ENCODE measurements at regions not wholly inside any gene's neighbourhood (a gene's known extent, or its start where the extent isn't known, plus 50 kb on each side); places are given as distances from the start of the nearest gene placed in this dataset.

DNA sequence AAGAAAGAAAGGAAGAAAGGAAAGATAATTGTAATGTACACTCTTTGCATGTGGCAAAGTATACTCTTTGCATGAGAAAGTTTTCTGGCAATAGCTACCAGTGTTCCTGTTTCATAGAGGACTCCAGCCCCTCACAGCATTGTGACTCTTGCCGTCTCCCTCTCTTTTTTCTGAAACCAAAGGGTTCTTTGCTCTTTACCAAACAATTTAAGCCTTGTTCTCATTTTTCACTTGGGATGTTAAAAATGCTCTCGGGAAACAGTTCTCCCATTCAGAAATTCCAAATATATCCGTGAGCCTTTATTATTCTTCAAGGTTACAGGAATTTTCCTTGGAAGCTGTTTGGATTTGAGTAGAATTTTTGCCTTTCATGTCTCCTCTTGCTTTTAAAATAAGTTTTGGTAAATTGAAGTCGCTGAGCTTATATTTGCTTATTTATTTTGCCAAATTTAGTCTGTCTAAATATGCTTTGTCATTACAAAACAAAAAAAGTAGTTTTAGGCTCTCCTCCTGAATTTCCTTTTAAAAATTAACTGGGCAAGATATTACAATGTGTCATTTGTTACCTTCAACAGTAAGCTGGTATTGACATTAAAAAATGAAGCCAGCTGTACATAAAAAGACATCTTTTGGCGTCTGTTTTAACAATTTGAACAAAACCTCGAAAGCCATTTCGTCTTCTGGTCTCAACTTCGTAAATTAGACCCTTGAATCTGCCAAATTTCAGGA lies 103.8 kb upstream of the ARMC2 start:
- Histone ChIP-seq H3K27me3 (replicated peaks; ENCODE audit: control insufficient read depth, insufficient read depth, low read length, poor library complexity, severe bottlenecking) (peaks cover 4% of the 10 kb centered on the region), H3K4me1 (ENCODE audit: control insufficient read depth, insufficient read depth, low read length, poor library complexity, severe bottlenecking) (no peaks in the 10 kb centered on the region), H3K4me3 (ENCODE audit: insufficient read depth, low read depth, low read length, poor library complexity, severe bottlenecking) (no peak overlapping the region), H3K36me3 (ENCODE audit: control insufficient read depth, insufficient read depth, low read length) (no peaks in the 10 kb centered on the region), H3K9me3 (ENCODE audit: control insufficient read depth, low read length) (no peaks in the 10 kb centered on the region), H3K27ac (ENCODE audit: insufficient read depth, low read length, poor library complexity, severe bottlenecking) (no peak overlapping the region)
- no peak for DNase-seq

DNA sequence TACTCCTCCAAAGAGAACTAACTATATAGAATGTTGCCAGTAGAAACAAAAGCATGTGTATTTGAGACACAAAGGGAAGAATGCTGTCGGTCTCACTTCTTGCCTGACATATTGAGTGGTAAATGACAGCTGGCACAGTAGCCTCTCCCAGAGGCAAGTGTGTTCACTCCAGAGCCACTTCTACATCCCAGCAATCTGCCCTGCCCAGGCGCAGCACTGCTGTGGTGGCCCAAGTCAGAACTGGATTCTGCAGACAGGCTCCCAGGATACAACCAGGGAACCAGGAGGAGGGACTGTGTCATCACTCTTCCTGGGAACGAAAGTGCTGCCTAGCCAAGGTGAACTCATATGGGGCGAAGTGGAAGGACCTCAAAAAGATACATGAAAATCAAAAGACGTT lies 103.2 kb upstream of the ARMC2 start:
- Histone ChIP-seq H3K27ac (ENCODE audit: insufficient read depth, low read length, poor library complexity, severe bottlenecking) (no peak overlapping the region), H3K9me3 (ENCODE audit: control insufficient read depth, low read length) (no peaks in the 10 kb centered on the region), H3K27me3 (replicated peaks; ENCODE audit: control insufficient read depth, insufficient read depth, low read length, poor library complexity, severe bottlenecking) (peaks cover 4% of the 10 kb centered on the region), H3K36me3 (ENCODE audit: control insufficient read depth, insufficient read depth, low read length) (no peaks in the 10 kb centered on the region), H3K4me3 (ENCODE audit: insufficient read depth, low read depth, low read length, poor library complexity, severe bottlenecking) (no peak overlapping the region), H3K4me1 (ENCODE audit: control insufficient read depth, insufficient read depth, low read length, poor library complexity, severe bottlenecking) (no peaks in the 10 kb centered on the region)
- no peak for DNase-seq

DNA sequence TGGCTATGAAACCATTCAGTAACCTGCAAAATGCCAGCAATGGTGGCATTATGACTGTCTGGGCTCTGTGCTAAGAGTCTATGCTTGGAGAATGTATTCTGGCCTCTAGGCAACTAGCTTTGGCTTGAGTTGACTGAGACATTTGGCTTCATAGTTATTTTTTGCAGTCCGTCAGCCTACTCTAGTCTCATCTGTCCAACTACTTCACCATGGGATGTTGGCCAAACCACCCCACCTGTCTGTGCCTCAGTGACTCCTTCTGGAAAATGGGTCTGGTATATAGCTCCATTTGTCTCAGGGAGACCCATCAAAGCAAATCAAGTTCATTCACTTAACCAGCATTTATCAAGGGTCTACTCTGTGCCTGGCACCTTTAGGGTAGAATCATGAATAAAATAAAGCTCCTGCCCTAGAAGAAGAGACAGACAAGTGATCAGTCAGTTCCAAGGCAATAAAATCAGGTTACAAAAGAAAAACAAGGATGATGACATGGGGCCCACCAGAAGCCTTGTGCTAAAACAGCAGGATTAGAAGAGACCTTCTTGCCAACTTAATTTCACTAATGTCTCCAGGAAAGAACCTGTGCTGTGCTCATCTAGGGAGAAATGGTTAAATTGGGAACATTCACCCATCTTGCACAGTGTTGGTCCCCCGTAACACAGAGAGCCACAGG lies 102.4 kb upstream of the ARMC2 start:
- Histone ChIP-seq H3K27ac (ENCODE audit: insufficient read depth, low read length, poor library complexity, severe bottlenecking) (no peak overlapping the region), H3K27me3 (replicated peaks; ENCODE audit: control insufficient read depth, insufficient read depth, low read length, poor library complexity, severe bottlenecking) (peaks cover 4% of the 10 kb centered on the region), H3K4me1 (ENCODE audit: control insufficient read depth, insufficient read depth, low read length, poor library complexity, severe bottlenecking) (no peaks in the 10 kb centered on the region), H3K4me3 (ENCODE audit: insufficient read depth, low read depth, low read length, poor library complexity, severe bottlenecking) (no peak overlapping the region), H3K36me3 (ENCODE audit: control insufficient read depth, insufficient read depth, low read length) (no peaks in the 10 kb centered on the region), H3K9me3 (ENCODE audit: control insufficient read depth, low read length) (no peaks in the 10 kb centered on the region)
- DNase-seq: no peak

DNA sequence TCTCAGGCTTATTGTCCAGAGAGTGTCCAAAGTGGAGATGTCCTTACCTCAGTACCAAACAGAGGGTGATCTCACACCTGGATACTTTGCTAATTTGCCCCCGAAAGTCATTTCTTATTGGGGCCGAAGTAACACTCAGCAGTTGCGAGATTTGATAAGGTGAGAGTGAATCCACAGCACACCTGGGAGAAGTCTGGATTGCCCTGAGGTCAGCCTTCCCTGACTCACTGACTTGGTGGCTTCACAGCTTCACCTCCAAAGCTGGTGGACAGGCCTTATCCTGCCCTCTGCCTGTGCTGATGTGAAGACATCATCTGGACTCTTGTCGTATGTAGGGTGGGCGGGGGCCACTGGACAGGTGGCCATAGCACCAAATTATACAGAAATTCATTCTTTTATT lies 101.9 kb upstream of the ARMC2 start:
- Histone ChIP-seq H3K9me3 (ENCODE audit: control insufficient read depth, low read length) (no peaks in the 10 kb centered on the region), H3K4me3 (ENCODE audit: insufficient read depth, low read depth, low read length, poor library complexity, severe bottlenecking) (no peak overlapping the region), H3K36me3 (ENCODE audit: control insufficient read depth, insufficient read depth, low read length) (no peaks in the 10 kb centered on the region), H3K27ac (ENCODE audit: insufficient read depth, low read length, poor library complexity, severe bottlenecking) (no peak overlapping the region), H3K4me1 (ENCODE audit: control insufficient read depth, insufficient read depth, low read length, poor library complexity, severe bottlenecking) (no peaks in the 10 kb centered on the region), H3K27me3 (replicated peaks; ENCODE audit: control insufficient read depth, insufficient read depth, low read length, poor library complexity, severe bottlenecking) (peaks cover 4% of the 10 kb centered on the region)
- DNase-seq: no peak

DNA sequence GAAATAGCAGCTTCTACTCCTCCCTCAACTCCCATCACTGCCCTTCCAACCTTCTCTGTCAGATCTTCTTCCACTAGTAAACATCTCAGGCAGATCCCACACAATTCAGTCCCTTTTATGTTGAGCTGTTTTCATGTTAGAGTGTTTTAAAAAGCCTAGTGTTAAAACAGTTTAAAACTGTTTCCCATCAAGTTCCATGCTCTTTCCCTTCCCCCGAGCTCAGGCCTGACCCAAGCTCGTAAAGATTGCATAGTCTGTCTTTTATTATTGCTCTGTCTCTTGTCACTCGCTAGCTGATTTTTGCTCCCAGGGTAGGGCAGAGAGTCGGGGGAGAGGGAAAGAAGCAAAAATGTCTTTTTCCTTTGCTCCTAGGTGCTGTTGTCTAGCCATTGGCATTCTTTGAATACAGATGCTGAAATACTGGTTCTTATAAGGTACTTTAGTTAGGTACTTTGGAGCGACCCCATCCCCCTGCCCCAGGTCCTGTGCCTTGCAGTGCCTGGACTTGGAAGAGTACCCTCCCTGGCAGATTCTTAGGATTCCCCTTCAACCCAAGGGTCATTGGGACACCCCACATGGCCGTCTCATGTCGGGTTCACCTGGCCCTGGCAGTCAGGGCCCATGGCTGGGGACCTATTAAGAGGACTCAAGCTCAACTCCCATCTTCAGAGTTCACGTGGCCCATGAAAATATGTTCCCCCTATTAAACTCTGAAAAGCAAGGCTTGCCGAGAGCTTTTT lies 101.2 kb upstream of the ARMC2 start:
- H3K36me3 ChIP-seq (ENCODE audit: control insufficient read depth, insufficient read depth, low read length): no peaks in the 10 kb centered on the region
- H3K4me3 ChIP-seq (ENCODE audit: insufficient read depth, low read depth, low read length, poor library complexity, severe bottlenecking): no peak overlapping the region
- DNase-seq: no peak
- H3K4me1 ChIP-seq (ENCODE audit: control insufficient read depth, insufficient read depth, low read length, poor library complexity, severe bottlenecking): no peaks in the 10 kb centered on the region
- peaks cover 4% of the 10 kb centered on the region for H3K27me3 ChIP-seq (replicated peaks; ENCODE audit: control insufficient read depth, insufficient read depth, low read length, poor library complexity, severe bottlenecking)
- H3K9me3 ChIP-seq (ENCODE audit: control insufficient read depth, low read length): no peaks in the 10 kb centered on the region
- H3K27ac ChIP-seq (ENCODE audit: insufficient read depth, low read length, poor library complexity, severe bottlenecking): no peak overlapping the region

DNA sequence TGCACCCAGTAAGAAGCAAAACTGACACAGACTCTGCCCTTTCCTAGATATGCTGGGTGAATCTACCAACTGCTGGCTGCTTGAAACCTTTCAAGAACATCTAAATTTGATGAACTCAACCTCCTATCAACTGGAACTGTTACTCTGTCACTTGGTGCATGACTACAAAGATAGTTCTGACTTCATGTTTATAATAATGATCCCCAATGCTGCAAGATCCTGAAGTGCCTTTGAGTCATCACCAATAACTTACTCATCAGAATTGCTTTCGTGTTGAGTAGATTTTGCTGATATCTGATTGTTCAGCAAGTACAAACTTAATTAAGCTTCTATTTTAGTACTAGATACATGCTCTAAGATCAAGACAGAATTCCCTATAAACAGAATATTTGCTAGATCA lies 100.2 kb upstream of the ARMC2 start:
- Histone ChIP-seq H3K27ac (ENCODE audit: insufficient read depth, low read length, poor library complexity, severe bottlenecking) (no peak overlapping the region), H3K4me3 (ENCODE audit: insufficient read depth, low read depth, low read length, poor library complexity, severe bottlenecking) (no peak overlapping the region), H3K27me3 (replicated peaks; ENCODE audit: control insufficient read depth, insufficient read depth, low read length, poor library complexity, severe bottlenecking) (peaks cover 4% of the 10 kb centered on the region), H3K36me3 (ENCODE audit: control insufficient read depth, insufficient read depth, low read length) (no peaks in the 10 kb centered on the region), H3K4me1 (ENCODE audit: control insufficient read depth, insufficient read depth, low read length, poor library complexity, severe bottlenecking) (no peaks in the 10 kb centered on the region), H3K9me3 (ENCODE audit: control insufficient read depth, low read length) (no peaks in the 10 kb centered on the region)
- DNase-seq: no peak

DNA sequence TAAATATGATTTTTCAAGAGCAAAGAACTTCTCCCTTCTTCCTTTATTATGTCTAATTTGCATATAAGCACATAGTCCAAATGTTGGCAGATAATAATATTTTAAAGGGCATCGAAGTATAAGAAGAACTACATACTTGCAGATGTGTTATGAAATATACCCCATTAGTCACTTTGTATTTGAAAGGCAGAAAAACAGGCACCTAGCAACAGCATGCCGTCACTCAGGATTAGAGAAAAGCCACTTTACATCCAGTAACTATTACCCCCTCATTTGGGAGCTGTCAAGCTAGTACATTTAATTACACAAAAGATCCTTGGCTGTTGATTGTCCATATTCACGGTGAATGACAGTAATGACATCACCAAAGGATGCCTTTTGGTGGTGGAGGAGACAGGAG lies 99.3 kb upstream of the ARMC2 start:
- Histone ChIP-seq H3K4me3 (ENCODE audit: insufficient read depth, low read depth, low read length, poor library complexity, severe bottlenecking) (no peak overlapping the region), H3K27me3 (replicated peaks; ENCODE audit: control insufficient read depth, insufficient read depth, low read length, poor library complexity, severe bottlenecking) (peaks cover 4% of the 10 kb centered on the region), H3K4me1 (ENCODE audit: control insufficient read depth, insufficient read depth, low read length, poor library complexity, severe bottlenecking) (no peaks in the 10 kb centered on the region), H3K9me3 (ENCODE audit: control insufficient read depth, low read length) (no peaks in the 10 kb centered on the region), H3K27ac (ENCODE audit: insufficient read depth, low read length, poor library complexity, severe bottlenecking) (no peak overlapping the region), H3K36me3 (ENCODE audit: control insufficient read depth, insufficient read depth, low read length) (no peaks in the 10 kb centered on the region)
- DNase-seq: no peak

DNA sequence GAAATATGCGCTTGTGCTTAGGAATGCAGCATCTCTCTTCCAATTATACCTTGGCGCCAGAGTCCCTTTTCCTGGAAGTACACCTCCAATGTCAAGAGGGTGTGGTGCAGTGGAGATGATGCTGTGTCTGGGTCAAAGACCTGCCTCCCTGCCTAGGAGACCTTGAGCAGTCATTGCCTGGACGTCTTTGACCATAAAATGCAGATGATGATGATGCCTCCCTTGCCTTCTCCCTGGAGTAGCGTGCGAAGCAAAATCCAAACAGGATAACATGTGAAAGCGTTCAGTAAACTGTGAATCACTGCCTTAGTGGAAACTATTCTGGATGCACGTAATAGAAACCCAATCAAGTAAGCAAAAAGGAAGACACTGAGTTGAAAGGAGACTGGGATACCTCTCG lies 97.4 kb upstream of the ARMC2 start:
- no peak overlapping the region for H3K4me3 ChIP-seq (ENCODE audit: insufficient read depth, low read depth, low read length, poor library complexity, severe bottlenecking)
- H3K27ac ChIP-seq (ENCODE audit: insufficient read depth, low read length, poor library complexity, severe bottlenecking): no peak overlapping the region
- DNase-seq: no peak

DNA sequence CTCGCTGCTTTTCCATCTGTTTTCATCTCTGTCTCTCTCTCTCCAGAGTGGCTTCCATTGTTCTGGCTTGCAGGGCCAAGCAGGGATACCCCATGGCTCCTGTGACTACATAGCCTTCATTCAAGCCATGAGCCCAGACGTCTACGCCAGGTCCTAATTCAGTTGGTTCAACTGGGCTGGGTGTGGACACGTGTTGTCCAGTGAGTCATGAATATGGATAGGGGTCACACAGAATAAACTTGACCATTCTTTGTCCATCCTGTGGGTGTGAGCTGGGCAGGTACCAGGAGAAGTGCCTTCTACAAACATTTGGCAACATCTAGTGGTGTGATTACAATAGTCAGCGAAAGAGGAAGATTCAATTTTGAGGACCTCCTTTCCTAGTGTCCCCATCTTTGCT lies 96.9 kb upstream of the ARMC2 start:
- no peaks in the 10 kb centered on the region for H3K36me3 ChIP-seq (ENCODE audit: control insufficient read depth, insufficient read depth, low read length)
- no peaks in the 10 kb centered on the region for H3K27me3 ChIP-seq (replicated peaks; ENCODE audit: control insufficient read depth, insufficient read depth, low read length, poor library complexity, severe bottlenecking)
- no peak for DNase-seq
- no peak overlapping the region for H3K4me3 ChIP-seq (ENCODE audit: insufficient read depth, low read depth, low read length, poor library complexity, severe bottlenecking)
- no peak overlapping the region for H3K27ac ChIP-seq (ENCODE audit: insufficient read depth, low read length, poor library complexity, severe bottlenecking)
- no peaks in the 10 kb centered on the region for H3K4me1 ChIP-seq (ENCODE audit: control insufficient read depth, insufficient read depth, low read length, poor library complexity, severe bottlenecking)
- no peaks in the 10 kb centered on the region for H3K9me3 ChIP-seq (ENCODE audit: control insufficient read depth, low read length)

More for the DNA sequence above, 97.4 kb upstream of the ARMC2 start:
- no peaks in the 10 kb centered on the region for H3K27me3 ChIP-seq (replicated peaks; ENCODE audit: control insufficient read depth, insufficient read depth, low read length, poor library complexity, severe bottlenecking)
- no peaks in the 10 kb centered on the region for H3K9me3 ChIP-seq (ENCODE audit: control insufficient read depth, low read length)
- no peaks in the 10 kb centered on the region for H3K4me1 ChIP-seq (ENCODE audit: control insufficient read depth, insufficient read depth, low read length, poor library complexity, severe bottlenecking)
- H3K36me3 ChIP-seq (ENCODE audit: control insufficient read depth, insufficient read depth, low read length): no peaks in the 10 kb centered on the region
